ENCODE measurements at regions not wholly inside any gene's neighbourhood (a gene's known extent, or its start where the extent isn't known, plus 50 kb on each side); places are given as distances from the start of the nearest gene placed in this dataset.

DNA sequence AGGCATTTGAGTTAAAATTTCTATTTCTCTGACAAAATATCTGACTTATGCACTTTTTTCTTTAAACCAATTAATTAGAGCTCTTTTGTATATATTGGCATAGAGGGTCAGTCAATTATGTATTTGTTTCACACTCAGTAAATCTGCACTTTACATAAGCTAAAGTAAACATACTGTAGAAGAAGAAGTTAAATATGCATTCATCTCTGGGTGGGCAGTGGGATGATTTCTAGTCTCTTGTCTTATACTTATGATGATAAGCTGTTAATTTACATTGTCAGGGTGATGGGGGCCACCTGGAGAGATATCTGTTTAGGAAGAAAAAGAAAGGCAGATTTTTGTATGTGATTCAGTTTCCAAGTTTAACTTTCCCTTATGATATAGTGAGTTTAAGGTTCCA is 330.8 kb downstream of the IPO8 start:
- Mint-ChIP-seq H3K27me3 (ENCODE audit: low read depth) (peaks cover 4% of the 10 kb centered on the region), H3K36me3 (ENCODE audit: low read depth) (no peaks in the 10 kb centered on the region), H3K27ac (no peak overlapping the region), H3K9me3 (peaks cover 11% of the 10 kb centered on the region), H3K4me1 (ENCODE audit: low read depth) (no peaks in the 10 kb centered on the region), H3K4me3 (no peak overlapping the region)
- intact Hi-C loops (cut with micrococcal nuclease) = no loop called here
- no peak for DNase-seq
- CTCF ChIA-PET = no interaction called here

DNA sequence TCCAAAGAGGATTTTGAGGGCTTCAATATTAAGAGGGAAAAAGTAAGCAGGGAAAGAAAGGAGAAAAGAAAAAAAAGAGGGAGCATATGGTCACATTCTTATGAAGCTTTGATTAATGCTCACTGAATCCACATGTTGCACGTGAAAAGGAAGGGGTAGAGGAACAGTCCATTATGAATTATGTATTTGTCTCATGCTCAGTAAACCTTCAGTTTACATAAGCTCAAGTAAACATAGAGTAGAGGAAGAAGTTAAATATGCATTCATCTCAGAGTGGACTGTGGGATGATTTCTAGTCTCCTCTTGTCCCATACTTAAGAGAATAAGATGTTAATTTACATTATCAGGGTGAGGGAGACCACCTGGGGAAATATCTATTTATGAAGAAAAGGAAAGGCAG is 334.5 kb downstream of the IPO8 start:
- Mint-ChIP-seq H3K4me1 (ENCODE audit: low read depth) (no peaks in the 10 kb centered on the region), H3K4me3 (no peak overlapping the region), H3K9me3 (peaks cover 7% of the 10 kb centered on the region), H3K27me3 (ENCODE audit: low read depth) (peaks cover 4% of the 10 kb centered on the region), H3K27ac (no peak overlapping the region), H3K36me3 (ENCODE audit: low read depth) (no peaks in the 10 kb centered on the region)
- intact Hi-C loops (cut with micrococcal nuclease) = no loop called here
- CTCF ChIA-PET = no interaction called here
- no peak for DNase-seq

DNA sequence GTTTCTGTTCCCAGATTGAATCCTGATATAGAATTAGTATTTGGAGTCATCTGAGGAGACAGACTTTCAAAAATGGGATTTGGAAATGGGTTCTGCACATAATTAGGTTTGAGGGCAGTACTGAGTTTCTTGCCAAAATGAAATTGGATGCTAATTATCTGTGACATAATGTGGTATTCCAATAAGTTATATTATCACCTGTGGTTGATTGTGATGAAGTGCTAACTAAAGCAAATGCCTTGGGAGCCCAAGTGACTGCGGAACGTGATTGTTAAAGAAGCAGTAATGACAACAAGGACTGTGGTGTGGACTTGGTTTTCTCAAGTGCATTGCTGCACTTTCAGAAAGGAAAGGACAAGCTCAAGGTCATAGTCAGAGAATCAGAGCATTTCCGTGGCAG is 337.0 kb downstream of the IPO8 start:
- no peak overlapping the region for H3K4me3 Mint-ChIP-seq
- intact Hi-C loops (cut with micrococcal nuclease) = no loop called here
- H3K27me3 Mint-ChIP-seq (ENCODE audit: low read depth) = no peaks in the 10 kb centered on the region
- no peak overlapping the region for H3K27ac Mint-ChIP-seq
- H3K4me1 Mint-ChIP-seq (ENCODE audit: low read depth) = no peaks in the 10 kb centered on the region
- no peaks in the 10 kb centered on the region for H3K36me3 Mint-ChIP-seq (ENCODE audit: low read depth)
- CTCF ChIA-PET = no interaction called here
- no peak for DNase-seq
- H3K9me3 Mint-ChIP-seq = peaks cover 7% of the 10 kb centered on the region

DNA sequence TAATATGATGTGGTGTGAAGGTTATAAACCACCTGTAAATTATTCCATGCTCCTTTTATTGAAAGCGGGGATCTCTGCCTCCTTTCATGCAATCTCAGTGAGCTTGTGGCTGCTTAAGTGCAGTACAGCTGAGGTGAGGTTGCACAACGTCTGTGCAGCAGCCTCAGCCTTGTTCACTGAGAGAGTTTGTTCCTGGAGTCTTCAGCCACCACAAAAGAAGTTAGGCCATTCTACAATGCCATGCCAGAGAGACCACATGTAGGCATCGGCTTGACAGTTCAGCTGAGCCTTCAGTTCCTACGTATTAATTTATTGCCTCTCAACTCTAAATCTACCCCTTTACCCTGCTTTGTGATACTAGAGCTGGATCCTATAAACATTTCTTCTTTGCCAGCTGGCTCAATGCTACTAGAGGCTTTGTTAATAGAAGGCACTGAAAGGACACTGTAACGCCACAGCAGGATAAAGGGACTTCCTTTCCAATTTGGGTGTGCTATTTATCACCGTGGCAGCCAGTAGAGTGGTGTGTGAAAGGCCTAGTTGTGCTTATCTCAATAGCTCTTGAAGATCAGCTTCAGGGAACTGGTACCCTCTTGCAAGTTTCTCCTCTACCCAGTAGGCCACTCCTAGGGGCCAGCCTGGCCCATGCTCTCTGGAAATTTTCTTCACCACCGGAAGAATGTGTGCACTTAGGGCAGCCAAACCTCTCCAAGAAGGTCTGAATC is 337.7 kb downstream of the IPO8 start:
- Mint-ChIP-seq H3K36me3 (ENCODE audit: low read depth) (no peaks in the 10 kb centered on the region), H3K27me3 (ENCODE audit: low read depth) (no peaks in the 10 kb centered on the region), H3K4me1 (ENCODE audit: low read depth) (no peaks in the 10 kb centered on the region), H3K9me3 (peaks cover 5% of the 10 kb centered on the region), H3K27ac (no peak overlapping the region), H3K4me3 (no peak overlapping the region)
- intact Hi-C loops (cut with micrococcal nuclease) = no loop called here
- CTCF ChIA-PET = no interaction called here
- no peak for DNase-seq

DNA sequence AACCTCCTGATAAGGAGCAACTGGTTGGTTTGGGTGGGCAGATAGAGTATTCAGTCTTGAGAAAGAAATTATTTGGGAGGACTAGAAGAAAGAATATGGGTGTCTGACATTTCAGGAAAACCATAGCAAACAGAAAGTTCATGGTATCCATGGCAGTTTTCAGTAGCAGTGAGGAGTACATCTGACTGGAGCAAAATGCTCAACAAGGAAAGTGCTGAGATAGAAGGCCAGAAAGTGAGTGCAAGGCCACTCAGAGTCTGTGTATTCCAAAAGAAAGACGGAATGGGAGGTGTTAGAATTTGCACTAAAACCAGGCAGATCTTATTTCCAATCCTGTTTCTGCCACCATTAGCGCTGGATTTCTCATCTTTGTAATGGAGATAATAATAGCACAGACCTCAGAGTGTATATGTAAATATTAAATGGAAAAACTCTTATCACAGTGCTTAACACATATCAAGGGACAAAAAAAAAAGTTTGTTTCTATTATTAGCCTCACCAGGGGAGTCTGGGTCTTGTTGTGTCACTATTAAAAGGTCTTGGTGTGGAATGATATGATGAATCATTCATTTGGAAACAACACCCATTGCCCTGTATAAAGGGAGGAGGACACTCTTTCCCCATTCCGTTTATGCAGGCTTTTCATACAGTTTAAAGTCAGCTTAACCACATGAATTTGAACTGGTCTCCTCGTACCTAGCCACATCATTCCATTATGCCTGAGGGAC is 349.8 kb downstream of the IPO8 start:
- no peaks in the 10 kb centered on the region for H3K27me3 Mint-ChIP-seq (ENCODE audit: low read depth)
- H3K4me1 Mint-ChIP-seq (ENCODE audit: low read depth) = no peaks in the 10 kb centered on the region
- intact Hi-C loops (cut with micrococcal nuclease) = no loop called here
- no peak overlapping the region for H3K27ac Mint-ChIP-seq
- CTCF ChIA-PET = no interaction called here
- H3K4me3 Mint-ChIP-seq = no peak overlapping the region
- DNase-seq = no peak
- no peaks in the 10 kb centered on the region for H3K36me3 Mint-ChIP-seq (ENCODE audit: low read depth)
- H3K9me3 Mint-ChIP-seq = peaks cover 10% of the 10 kb centered on the region

DNA sequence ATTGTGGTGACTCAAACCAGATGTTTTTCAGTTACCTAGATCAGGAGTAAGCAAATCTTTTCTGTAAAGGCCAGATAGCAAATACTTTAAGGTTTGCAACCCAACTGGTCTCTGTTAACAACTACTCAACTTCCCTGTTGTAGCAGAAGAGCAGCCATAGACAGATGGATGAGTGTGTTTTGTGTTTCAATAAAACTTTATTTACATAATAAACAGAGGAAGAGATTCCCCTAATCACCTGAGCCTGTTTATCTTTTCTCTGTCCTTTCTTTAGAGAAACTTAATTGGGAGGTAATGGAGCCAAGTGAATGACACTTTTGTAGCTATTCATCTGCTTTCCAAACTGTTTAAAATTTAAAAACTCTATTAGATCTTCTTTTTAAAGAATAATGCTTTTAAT is 365.1 kb downstream of the IPO8 start:
- intact Hi-C loops (cut with micrococcal nuclease) = no loop called here
- Mint-ChIP-seq H3K4me1 (ENCODE audit: low read depth) (no peaks in the 10 kb centered on the region), H3K27ac (no peak overlapping the region), H3K9me3 (peaks cover 3% of the 10 kb centered on the region), H3K4me3 (no peak overlapping the region), H3K36me3 (ENCODE audit: low read depth) (no peaks in the 10 kb centered on the region), H3K27me3 (ENCODE audit: low read depth) (no peaks in the 10 kb centered on the region)
- no peak for DNase-seq
- CTCF ChIA-PET = no interaction called here

DNA sequence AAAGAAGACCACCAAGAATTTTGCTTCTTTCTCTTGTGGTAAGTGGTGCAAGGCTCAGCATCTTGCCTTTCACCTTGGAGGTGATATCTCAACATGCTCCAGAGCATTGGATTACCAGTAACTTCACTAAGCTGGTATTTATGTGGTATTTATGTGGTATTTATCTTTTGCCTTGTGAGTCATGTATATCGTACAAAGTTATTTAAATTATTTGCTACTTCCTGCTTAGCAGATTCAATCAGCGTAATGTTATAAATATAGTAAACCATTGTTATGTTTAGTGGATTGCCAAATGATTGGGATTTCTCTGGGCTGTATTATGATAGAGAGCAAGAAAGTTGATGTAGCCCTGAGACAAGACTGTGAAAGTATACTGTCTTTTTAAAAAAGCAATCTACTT is 366.4 kb downstream of the IPO8 start:
- CTCF ChIA-PET = no interaction called here
- Mint-ChIP-seq H3K27me3 (ENCODE audit: low read depth) (no peaks in the 10 kb centered on the region), H3K4me1 (ENCODE audit: low read depth) (no peaks in the 10 kb centered on the region), H3K27ac (no peak overlapping the region), H3K36me3 (ENCODE audit: low read depth) (no peaks in the 10 kb centered on the region), H3K9me3 (peaks cover 3% of the 10 kb centered on the region), H3K4me3 (no peak overlapping the region)
- intact Hi-C loops (cut with micrococcal nuclease) = no loop called here
- DNase-seq = no peak

DNA sequence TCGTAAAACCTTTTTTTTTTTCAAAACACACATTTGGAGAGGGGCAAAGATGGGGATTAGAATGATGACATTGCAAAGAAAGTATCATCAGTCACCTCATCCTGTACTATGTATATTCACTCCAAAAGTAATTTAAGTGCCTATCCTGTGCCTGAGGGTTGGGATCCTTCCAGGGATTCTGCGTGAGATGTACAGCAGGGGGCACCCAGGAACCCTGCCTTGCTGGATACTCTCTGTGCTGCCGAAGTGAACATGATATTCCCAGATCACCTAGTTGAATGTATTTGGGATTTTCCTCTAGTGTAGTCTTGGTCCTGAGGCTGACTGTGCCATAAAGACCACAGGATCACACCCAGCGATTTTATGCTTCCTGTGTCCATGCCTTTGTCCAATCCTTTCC is 372.7 kb downstream of the IPO8 start:
- Mint-ChIP-seq H3K4me1 (ENCODE audit: low read depth) (no peaks in the 10 kb centered on the region), H3K27ac (no peak overlapping the region), H3K9me3 (peaks cover 3% of the 10 kb centered on the region), H3K36me3 (ENCODE audit: low read depth) (no peaks in the 10 kb centered on the region), H3K27me3 (ENCODE audit: low read depth) (no peaks in the 10 kb centered on the region), H3K4me3 (no peak overlapping the region)
- intact Hi-C loops (cut with micrococcal nuclease) = no loop called here
- CTCF ChIA-PET = interaction anchor here (0.6 kb wide), 1 partner anchor 12 kb away, joined by 7 read pairs; no protein-coding TSS in a partner anchor
- DNase-seq = no peak

DNA sequence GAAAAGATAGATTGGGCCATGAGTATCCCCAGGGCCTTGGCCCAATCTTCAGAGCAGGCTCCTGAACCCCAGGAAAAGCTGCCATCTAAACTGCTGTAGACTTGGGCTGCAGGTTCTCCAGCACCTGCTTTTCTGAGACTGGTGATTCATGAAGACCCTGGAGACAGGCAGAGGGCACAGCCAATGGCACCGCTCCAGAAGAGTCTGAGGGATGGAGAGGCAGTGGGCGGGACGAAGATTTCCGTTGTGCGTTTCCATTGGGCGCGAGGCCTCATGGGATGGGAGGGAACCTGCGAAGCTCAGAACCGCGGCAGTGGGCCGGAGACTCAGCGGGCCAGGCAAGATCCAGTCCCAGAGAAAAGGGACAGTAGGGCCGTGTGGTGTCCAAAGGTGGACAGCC is 375.1 kb downstream of the IPO8 start:
- Mint-ChIP-seq H3K4me1 (ENCODE audit: low read depth) (no peaks in the 10 kb centered on the region), H3K27ac (no peak overlapping the region), H3K27me3 (ENCODE audit: low read depth) (no peaks in the 10 kb centered on the region), H3K9me3 (peaks cover 7% of the 10 kb centered on the region), H3K36me3 (ENCODE audit: low read depth) (no peaks in the 10 kb centered on the region), H3K4me3 (no peak overlapping the region)
- DNase-seq = no peak
- intact Hi-C loops (cut with micrococcal nuclease) = no loop called here
- CTCF ChIA-PET = no interaction called here

DNA sequence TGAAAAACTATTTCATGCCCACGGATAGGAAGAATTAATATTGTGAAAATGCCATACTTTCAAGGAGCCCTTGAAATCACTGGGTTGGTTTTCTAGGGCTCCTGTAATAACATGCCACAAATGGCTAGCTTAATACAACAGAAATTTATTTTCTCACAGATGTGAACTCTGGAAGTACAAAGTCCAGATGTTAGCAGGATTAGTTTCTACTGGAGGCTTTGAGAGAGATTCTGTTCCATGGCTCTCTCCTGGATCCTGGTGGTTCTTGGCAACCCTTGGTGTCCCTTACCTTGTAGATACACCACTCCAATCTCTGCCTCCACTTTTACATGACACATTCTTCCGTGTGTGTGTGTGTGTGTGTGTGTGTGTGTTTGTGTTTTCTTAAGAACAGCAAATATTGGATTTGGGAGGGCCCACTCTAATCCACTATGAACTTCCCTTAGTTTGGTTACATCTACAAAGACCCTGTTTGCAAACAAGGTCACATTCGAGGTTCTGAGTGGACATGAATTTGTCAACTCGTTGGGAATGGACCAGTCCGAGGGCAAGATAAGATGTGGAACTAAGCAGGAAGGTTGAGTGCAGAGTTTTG is 381.1 kb downstream of the IPO8 start:
- Mint-ChIP-seq H3K9me3 (peaks cover 9% of the 10 kb centered on the region), H3K27ac (no peak overlapping the region), H3K27me3 (ENCODE audit: low read depth) (no peaks in the 10 kb centered on the region), H3K4me3 (no peak overlapping the region), H3K36me3 (ENCODE audit: low read depth) (no peaks in the 10 kb centered on the region), H3K4me1 (ENCODE audit: low read depth) (no peaks in the 10 kb centered on the region)
- intact Hi-C loops (cut with micrococcal nuclease) = no loop called here
- CTCF ChIA-PET = no interaction called here
- no peak for DNase-seq

DNA sequence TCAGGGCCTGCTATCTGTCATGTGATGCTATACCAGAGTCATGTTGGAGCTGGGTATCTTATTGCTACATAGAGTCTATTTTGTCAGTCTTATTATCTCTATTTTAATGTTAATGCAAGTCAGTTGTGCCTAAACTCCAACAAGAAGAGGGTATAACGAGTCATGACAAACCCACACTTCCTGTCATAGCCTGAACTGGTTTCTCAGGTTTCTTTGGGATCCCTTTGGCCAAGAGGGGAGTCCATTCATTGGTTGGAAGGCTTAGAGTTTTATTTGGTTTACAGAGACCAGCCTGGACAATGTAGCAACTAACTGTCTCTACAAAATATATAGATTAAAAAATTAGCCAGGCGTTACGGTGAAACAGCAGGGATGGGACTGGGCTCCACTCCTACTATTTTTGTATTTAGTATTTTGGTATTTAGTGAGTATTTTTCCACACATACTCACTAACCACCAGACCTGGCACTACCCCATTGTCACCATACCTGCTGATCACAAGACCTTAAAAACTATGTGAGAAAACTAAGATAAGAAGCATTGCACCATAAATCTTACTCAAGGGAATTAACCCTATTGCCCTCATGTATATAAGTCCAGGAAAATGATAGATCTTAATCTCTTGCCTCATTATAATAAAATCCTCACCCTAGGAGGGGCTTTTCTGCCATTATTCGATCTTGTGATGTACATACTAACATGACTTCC is 387.5 kb downstream of the IPO8 start:
- H3K27ac Mint-ChIP-seq = no peak overlapping the region
- H3K9me3 Mint-ChIP-seq = peaks cover 5% of the 10 kb centered on the region
- no peak overlapping the region for H3K4me3 Mint-ChIP-seq
- CTCF ChIA-PET = no interaction called here
- intact Hi-C loops (cut with micrococcal nuclease) = no loop called here
- H3K4me1 Mint-ChIP-seq (ENCODE audit: low read depth) = no peaks in the 10 kb centered on the region
- H3K27me3 Mint-ChIP-seq (ENCODE audit: low read depth) = no peaks in the 10 kb centered on the region
- H3K36me3 Mint-ChIP-seq (ENCODE audit: low read depth) = no peaks in the 10 kb centered on the region
- no peak for DNase-seq

DNA sequence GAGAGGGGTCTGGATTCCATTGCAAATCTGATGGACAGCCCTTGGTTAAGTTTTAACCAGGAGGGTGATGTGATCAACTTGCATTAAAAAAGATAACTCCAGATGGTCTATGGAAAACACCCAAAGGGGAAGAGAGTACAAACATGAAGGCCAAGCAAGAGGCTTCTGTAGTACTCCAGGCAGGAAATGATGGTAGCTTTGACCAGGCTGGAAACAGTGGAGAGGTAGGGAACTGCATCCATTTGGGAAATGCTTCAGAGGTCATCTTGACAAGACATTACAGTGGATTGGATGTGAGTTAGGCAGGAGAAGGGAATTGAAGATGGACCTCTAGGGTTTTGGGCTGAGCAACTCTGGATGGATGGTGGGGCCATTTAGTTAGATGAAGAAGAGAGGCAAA is 391.1 kb downstream of the IPO8 start:
- no peak for DNase-seq
- Mint-ChIP-seq H3K36me3 (ENCODE audit: low read depth) (no peaks in the 10 kb centered on the region), H3K4me1 (ENCODE audit: low read depth) (no peaks in the 10 kb centered on the region), H3K27me3 (ENCODE audit: low read depth) (no peaks in the 10 kb centered on the region), H3K27ac (no peak overlapping the region), H3K9me3 (no peaks in the 10 kb centered on the region), H3K4me3 (no peak overlapping the region)
- intact Hi-C loops (cut with micrococcal nuclease) = no loop called here
- CTCF ChIA-PET = no interaction called here

DNA sequence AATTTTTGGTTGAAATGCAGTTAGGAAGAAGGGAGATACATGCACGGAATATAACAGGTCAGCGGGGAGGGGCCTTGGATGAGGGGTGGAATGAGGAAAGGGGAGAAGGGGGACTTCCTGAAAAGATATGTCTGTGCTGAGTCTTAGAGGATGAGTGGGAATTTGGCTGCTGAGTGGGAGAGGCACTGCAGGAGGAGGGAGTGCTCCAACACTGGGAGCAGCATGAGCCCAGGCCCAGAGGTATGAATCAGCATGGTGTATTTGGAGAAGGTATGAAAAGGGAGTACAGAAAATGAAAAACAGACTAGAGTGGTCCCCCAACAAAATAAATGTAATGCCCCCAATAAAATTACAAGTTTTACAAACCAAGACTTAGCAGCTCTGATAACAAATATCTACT is 394.4 kb downstream of the IPO8 start:
- Mint-ChIP-seq H3K4me3 (no peak overlapping the region), H3K4me1 (ENCODE audit: low read depth) (no peaks in the 10 kb centered on the region), H3K36me3 (ENCODE audit: low read depth) (no peaks in the 10 kb centered on the region), H3K27ac (no peak overlapping the region), H3K27me3 (ENCODE audit: low read depth) (no peaks in the 10 kb centered on the region), H3K9me3 (no peaks in the 10 kb centered on the region)
- CTCF ChIA-PET = no interaction called here
- intact Hi-C loops (cut with micrococcal nuclease) = no loop called here
- no peak for DNase-seq
